Choroid plexus epithelial cell (primary cell): ENCODE measurements at regions not wholly inside any gene's neighbourhood (a gene's known extent, or its start where the extent isn't known, plus 50 kb on each side); places are given as distances from the start of the nearest gene placed in this dataset.
"Not testable (repeated sequence)": the region's sequence is repeated elsewhere in the genome, so short reads cannot be mapped to it uniquely, and the experiment has no call there.

Experiments
- DNase-seq: peaks from one replicate; pipeline ENCODE4 v3.0.0-alpha.2; 2010; ENCODE audit warnings: low read depth
- H3K4me3 ChIP-seq: 2 replicates; pipeline ENCODE4 v1.5.1; 2011; ENCODE audit warnings: low read depth, mild to moderate bottlenecking, control low read depth, low read length, moderate library complexity
- TF ChIP-seq, protein P1 (sequence below): conservative IDR thresholded peaks from 2 replicates; pipeline ENCODE4 v1.5.1; 2011; ENCODE audit warnings: low read depth, mild to moderate bottlenecking, control low read depth, inconsistent platforms, low read length, moderate library complexity

DNA sequence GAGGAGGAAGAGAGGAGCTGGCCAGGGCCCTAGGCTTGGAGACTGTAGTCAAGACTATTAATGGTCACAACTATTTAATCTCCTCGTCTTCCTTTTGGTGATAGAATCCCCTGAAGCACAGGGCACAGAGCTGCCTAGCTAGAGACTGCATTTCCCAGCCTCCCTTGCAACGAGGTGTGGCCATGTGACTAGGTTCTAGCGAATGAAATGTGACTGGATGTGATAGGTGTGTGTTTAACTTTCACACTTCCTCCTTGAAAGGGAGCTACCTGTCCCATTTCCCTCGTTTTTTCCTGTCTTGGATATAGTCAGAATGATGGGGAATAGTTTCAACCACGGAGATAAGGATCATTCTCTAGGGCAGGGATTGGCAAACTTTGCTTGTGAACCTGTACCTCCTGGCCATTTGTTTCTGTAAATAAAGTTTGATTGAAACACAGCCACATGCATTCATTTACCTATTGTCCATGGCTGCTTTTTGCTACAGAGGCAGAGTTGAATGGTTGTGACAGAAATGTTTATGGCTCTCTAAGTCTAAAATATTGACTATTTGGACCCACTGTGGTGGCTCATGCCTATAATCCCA, 313.5 kb downstream of the MIAT start:
- DNase-seq = no peak
- no peak overlapping the region for H3K4me3 ChIP-seq
- TF ChIP-seq, protein P1, sequence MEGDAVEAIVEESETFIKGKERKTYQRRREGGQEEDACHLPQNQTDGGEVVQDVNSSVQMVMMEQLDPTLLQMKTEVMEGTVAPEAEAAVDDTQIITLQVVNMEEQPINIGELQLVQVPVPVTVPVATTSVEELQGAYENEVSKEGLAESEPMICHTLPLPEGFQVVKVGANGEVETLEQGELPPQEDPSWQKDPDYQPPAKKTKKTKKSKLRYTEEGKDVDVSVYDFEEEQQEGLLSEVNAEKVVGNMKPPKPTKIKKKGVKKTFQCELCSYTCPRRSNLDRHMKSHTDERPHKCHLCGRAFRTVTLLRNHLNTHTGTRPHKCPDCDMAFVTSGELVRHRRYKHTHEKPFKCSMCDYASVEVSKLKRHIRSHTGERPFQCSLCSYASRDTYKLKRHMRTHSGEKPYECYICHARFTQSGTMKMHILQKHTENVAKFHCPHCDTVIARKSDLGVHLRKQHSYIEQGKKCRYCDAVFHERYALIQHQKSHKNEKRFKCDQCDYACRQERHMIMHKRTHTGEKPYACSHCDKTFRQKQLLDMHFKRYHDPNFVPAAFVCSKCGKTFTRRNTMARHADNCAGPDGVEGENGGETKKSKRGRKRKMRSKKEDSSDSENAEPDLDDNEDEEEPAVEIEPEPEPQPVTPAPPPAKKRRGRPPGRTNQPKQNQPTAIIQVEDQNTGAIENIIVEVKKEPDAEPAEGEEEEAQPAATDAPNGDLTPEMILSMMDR = no peak

- TF ChIP-seq, protein P1 = no peak
These were observed 314.9 kb downstream of the MIAT start for GRCh38 chr22:26972286-26972685.

DNA sequence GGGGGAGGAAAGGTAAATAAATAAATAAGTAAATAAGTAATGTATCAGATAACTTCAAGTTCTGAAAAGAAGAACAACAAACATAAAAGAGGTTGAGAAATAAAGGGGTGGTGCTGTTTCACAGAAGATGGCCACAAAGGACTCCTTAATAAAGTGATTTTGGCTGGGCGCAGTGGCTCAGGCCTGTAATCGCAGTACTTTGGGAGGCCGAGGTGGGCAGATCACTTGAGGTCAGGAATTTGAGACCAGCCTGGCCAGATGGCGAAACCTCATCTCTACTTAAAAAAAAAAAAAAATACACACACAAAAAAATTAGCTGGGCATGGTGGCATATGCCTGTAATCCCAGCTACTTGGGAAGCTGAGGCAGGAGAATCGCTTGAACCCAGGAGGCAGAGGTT, 315.5 kb downstream of the MIAT start:
- not testable (repeated sequence) for DNase-seq, H3K4me3 ChIP-seq

More at GRCh38 chr22:26972286-26972685, 314.9 kb downstream of the MIAT start:
- no peak overlapping the region for H3K4me3 ChIP-seq
- no peak for DNase-seq

DNA sequence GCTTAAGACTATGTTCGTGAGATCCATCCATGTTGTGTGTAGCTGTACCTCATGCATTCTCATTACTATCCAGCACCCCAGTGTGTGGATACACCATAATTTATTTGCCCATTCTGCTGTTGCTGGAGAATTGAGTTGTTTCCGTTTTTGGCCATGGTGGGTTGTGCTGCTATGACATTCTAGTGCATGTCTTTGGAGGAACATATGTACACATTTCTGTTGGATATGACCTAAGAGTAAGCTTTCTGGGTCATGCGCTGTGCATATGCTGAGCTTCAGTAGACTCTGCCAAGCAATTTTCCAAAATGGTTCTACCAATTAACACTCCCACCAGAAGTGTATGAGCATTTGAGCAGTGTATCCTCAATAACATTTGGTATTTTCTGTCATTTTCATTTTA, 316.6 kb downstream of the MIAT start:
- no peak for DNase-seq
- H3K4me3 ChIP-seq = no peak overlapping the region
- TF ChIP-seq, protein P1 = no peak

DNA sequence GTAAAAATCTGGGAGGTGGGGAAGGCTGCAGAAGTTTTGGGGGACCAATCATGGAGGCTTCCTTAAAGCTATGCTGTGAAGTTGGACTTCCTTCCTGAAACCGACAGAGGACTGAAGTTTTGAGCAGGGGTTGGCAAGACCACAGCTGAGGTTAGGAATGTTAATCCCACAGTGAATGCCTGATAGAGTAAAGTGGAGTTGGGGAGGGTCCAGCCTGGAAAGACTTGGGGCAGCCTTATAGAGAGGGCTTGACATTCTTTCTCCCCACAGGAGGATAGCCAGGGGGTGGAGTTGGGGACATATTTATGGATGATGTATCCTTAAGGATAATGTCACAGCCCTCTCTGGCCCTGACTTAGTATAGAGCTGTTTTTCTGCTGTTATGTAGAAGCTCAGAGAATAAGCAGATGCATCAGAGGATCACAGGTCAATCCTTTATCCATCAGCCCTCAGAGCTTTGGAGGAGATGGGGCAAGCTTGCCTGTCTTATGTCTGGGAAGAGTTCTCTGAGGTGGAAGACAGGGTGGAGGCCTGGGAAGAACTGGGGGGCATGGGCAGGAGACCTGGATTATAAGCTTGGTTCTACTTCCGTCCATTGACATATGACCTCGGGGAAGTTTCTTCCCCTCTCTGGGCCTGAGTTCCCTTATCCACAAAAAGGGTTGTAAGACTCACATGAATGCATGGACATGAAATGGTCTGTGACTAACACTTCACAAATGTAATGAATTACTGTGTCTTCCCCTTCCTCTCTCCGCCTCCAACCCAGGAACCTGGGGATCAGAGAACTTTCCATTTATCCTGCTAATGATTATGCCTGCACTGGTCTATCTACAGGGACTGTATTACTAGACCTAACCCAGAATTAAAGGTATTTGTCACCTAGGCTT, 317.8 kb downstream of the MIAT start:
- DNase-seq = no peak
- TF ChIP-seq, protein P1 = no peak

GRCh38 chr22:26975865-26976264, 318.5 kb downstream of the MIAT start:
- no peak overlapping the region for H3K4me3 ChIP-seq
- no peak for DNase-seq
- TF ChIP-seq, protein P1 = no peak

More for the DNA sequence above, 317.8 kb downstream of the MIAT start:
- H3K4me3 ChIP-seq = no peak overlapping the region

DNA sequence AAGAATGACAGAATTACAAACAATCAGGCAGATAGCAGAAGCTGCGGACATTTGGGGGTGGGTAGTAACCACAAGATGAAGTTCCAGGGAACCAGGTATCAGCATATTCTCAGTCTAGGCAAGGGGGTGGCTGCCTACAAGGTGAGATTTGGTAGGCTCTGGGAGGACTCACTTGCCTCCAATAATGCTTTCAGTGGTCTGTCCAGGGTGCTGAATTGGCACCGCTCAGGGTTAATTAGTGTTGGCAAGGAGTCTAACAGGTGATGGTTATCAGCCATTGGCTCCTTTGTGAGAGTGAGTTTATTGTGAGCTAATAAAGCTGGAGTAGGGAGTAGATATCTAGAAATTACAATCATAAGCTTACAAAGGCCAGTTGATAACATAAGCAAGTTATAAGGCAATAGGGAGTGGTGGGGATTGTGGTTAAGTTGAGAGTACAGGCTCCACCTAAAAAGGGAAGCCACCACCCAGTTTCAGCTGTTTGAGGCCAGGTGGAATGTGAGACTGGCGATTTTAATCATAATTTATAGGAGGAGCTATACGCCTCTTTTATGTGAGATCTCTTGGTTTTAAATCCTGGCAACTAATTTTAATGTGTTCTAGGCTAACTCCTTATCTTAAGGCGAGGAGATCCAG, 320.5 kb downstream of the MIAT start:
- no peak for DNase-seq
- no peak overlapping the region for H3K4me3 ChIP-seq
- TF ChIP-seq, protein P1 = no peak
